Neuronal stem cell (in vitro differentiated cells): ENCODE measurements at regions not wholly inside any gene's neighbourhood (a gene's known extent, or its start where the extent isn't known, plus 50 kb on each side); places are given as distances from the start of the nearest gene placed in this dataset.

Experiments used
- DNase-seq: peaks from one replicate; pipeline ENCODE4 v3.0.0-alpha.2; 2013; ENCODE audit warnings: low spot score
- H2AFZ ChIP-seq: one replicate; pipeline ENCODE4 v1.6.1; 2013; ENCODE audit warnings: mild to moderate bottlenecking, low read length, inconsistent platforms
- H2AK5ac ChIP-seq: 2 replicates; pipeline ENCODE4 v1.6.1; 2013; ENCODE audit warnings: low read depth, mild to moderate bottlenecking, inconsistent platforms, low read length, moderate library complexity, mixed read lengths
- H2BK120ac ChIP-seq: 2 replicates; pipeline ENCODE4 v1.6.1; 2013; ENCODE audit warnings: low read depth, mild to moderate bottlenecking, inconsistent platforms, low read length, moderate library complexity, mixed read lengths
- H2BK12ac ChIP-seq: one replicate; pipeline ENCODE4 v1.6.1; 2013; ENCODE audit warnings: low read length, inconsistent platforms
- H2BK15ac ChIP-seq: 2 replicates; pipeline ENCODE4 v1.6.1; 2013; ENCODE audit warnings: mild to moderate bottlenecking, low read length, inconsistent platforms, mixed read lengths
- H2BK5ac ChIP-seq: one replicate; pipeline ENCODE4 v1.6.1; 2013; ENCODE audit warnings: inconsistent platforms, mild to moderate bottlenecking, low read length, moderate library complexity
- H3K14ac ChIP-seq: one replicate; pipeline ENCODE4 v1.6.1; 2013; ENCODE audit warnings: low read length, inconsistent platforms
- H3K18ac ChIP-seq: 2 replicates; pipeline ENCODE4 v1.6.1; 2013; ENCODE audit warnings: low read length, inconsistent platforms
- H3K23ac ChIP-seq: 2 replicates; pipeline ENCODE4 v1.6.1; 2013; ENCODE audit warnings: low read depth, mild to moderate bottlenecking, mixed read lengths, low read length, inconsistent platforms; ENCODE audit not compliant: poor library complexity
- H3K27ac ChIP-seq: replicated peaks from 3 replicates; pipeline ENCODE4 v1.5.1; 2013; ENCODE audit warnings: low read length, inconsistent platforms
- H3K27me3 ChIP-seq, 3 experiments: 2 replicates each; pipeline ENCODE4 v1.6.1; 2013; ENCODE audit warnings: low read length in 3 of 3, mild to moderate bottlenecking in 2 of 3, inconsistent platforms in 1 of 3, low read depth in 1 of 3, mixed read lengths in 1 of 3, moderate library complexity in 1 of 3; ENCODE audit not compliant: control insufficient read depth in 3 of 3, insufficient read depth in 3 of 3
- H3K36me3 ChIP-seq, 2 donors: replicated peaks in 1 of 2; 2 replicates each; pipeline ENCODE4 v1.6.1; 2013; ENCODE audit warnings: low read length in 2 of 2; ENCODE audit not compliant: control insufficient read depth in 2 of 2, insufficient read depth in 2 of 2
- H3K4ac ChIP-seq: 2 replicates; pipeline ENCODE4 v1.6.1; 2013; ENCODE audit warnings: inconsistent platforms, mild to moderate bottlenecking, low read length, moderate library complexity
- H3K4me1 ChIP-seq, 2 donors: 1 replicate in 1 of 2; 2 replicates in 1 of 2; pipeline ENCODE4 v1.6.1; 2013; ENCODE audit warnings: low read length in 2 of 2, low read depth in 1 of 2; ENCODE audit not compliant: control insufficient read depth in 2 of 2, insufficient read depth in 1 of 2
- H3K4me2 ChIP-seq: one replicate; pipeline ENCODE4 v1.6.1; 2013; ENCODE audit warnings: mild to moderate bottlenecking, low read length, inconsistent platforms; ENCODE audit not compliant: insufficient read depth, poor library complexity, severe bottlenecking
- H3K4me3 ChIP-seq, 2 donors: 2 replicates each; pipeline ENCODE4 v1.5.1; 2013; ENCODE audit warnings: low read length in 2 of 2, mild to moderate bottlenecking in 2 of 2, inconsistent platforms in 1 of 2, moderate library complexity in 1 of 2
- H3K79me1 ChIP-seq: one replicate; pipeline ENCODE4 v1.6.1; 2013; ENCODE audit warnings: low read depth, mild to moderate bottlenecking, inconsistent platforms, low read length, moderate library complexity
- H3K9ac ChIP-seq: one replicate; pipeline ENCODE4 v1.6.1; 2013; ENCODE audit warnings: mild to moderate bottlenecking, low read depth, low read length, inconsistent platforms; ENCODE audit not compliant: poor library complexity
- H3K9me3 ChIP-seq, 2 donors: replicated peaks in 1 of 2; 2 replicates each; pipeline versions ENCODE3 to v1.6.1; 2013; ENCODE audit warnings: low read length in 2 of 2, mild to moderate bottlenecking in 2 of 2, inconsistent platforms in 1 of 2, low read depth in 1 of 2, mixed read lengths in 1 of 2, moderate library complexity in 1 of 2; ENCODE audit not compliant: control insufficient read depth in 2 of 2, insufficient read depth in 1 of 2
- H4K8ac ChIP-seq: one replicate; pipeline ENCODE4 v1.6.1; 2013; ENCODE audit warnings: low read depth, mild to moderate bottlenecking, inconsistent platforms, low read length, moderate library complexity
- H4K91ac ChIP-seq: one replicate; pipeline ENCODE4 v1.6.1; 2013; ENCODE audit warnings: low read length, low read depth, mild to moderate bottlenecking, inconsistent platforms; ENCODE audit not compliant: poor library complexity
- WGBS, 2 donors: extraction: QIAGEN DNeasy Blood & Tissue Kit; methylation state at CpG; one replicate each; pipeline ENCODE4 v1.1.7; 2013; ENCODE audit warnings: missing lambda C conversion rate in 2 of 2, mixed read lengths in 1 of 2; ENCODE audit not compliant: insufficient read length in 2 of 2, insufficient replicate concordance in 1 of 2; ENCODE audit errors: extremely low coverage in 2 of 2; 5-methylcytosine and 5-hydroxymethylcytosine counted together

- WGBS, 2 donors, result no CpG with 5 or more reads among the region's 32 CpGs
- no peaks in the 10 kb centered on the region for H3K36me3 ChIP-seq
- peaks cover 2% of the 10 kb centered on the region for H3K79me1 ChIP-seq
- H3K27me3 ChIP-seq, result peaks cover 0 to 28% (median 17%) of the 10 kb centered on the region in 3 experiments
- peak overlapping the region; percentile 90 for H3K4me2 ChIP-seq
- peak overlapping the region; percentile 62 for H3K27ac ChIP-seq
- H3K9me3 ChIP-seq, result peaks cover 0 to 9% of the 10 kb centered on the region in 2 donors
- peak overlapping the region; percentile 93 for H3K18ac ChIP-seq
- H2AK5ac ChIP-seq, result peak overlapping the region; percentile 71
- peak overlapping the region; percentile 94 for H2BK5ac ChIP-seq
- H2AFZ ChIP-seq, result peak overlapping the region; percentile 84
- no peak overlapping the region for H3K4ac ChIP-seq
- H4K91ac ChIP-seq, result peak overlapping the region; percentile 10
- no peak overlapping the region for H3K14ac ChIP-seq
- H4K8ac ChIP-seq, result no peak overlapping the region
- DNase-seq, result peak; percentile 41
- peak overlapping the region; percentile 93 for H2BK120ac ChIP-seq
- H3K9ac ChIP-seq, result peak overlapping the region; percentile 93
- H2BK12ac ChIP-seq, result peak overlapping the region; percentile 25
- H3K23ac ChIP-seq, result peak overlapping the region; percentile 21
- H2BK15ac ChIP-seq, result peak overlapping the region; percentile 56
- peak overlapping the region; percentile 65 to 90 for H3K4me3 ChIP-seq
- H3K4me1 ChIP-seq, result peaks cover 5 to 6% of the 10 kb centered on the region in 2 donors
Observed at GRCh38 chr11:16605389-16605893, 133.0 kb upstream of the C11orf58 start.

- peak overlapping the region; percentile 21 for H3K23ac ChIP-seq
- H3K4me1 ChIP-seq, result peaks cover 5 to 6% of the 10 kb centered on the region in 2 donors
- peaks cover 2% of the 10 kb centered on the region for H3K79me1 ChIP-seq
- DNase-seq, result peak; percentile 40
- peak overlapping the region; percentile 93 for H2BK120ac ChIP-seq
- H3K27ac ChIP-seq, result peak overlapping the region; percentile 62
- peak overlapping the region; percentile 25 for H2BK12ac ChIP-seq
- peak overlapping the region; percentile 71 for H2AK5ac ChIP-seq
- peak overlapping the region; percentile 10 for H4K91ac ChIP-seq
- peak overlapping the region; percentile 65 to 90 for H3K4me3 ChIP-seq
- peaks cover 0 to 23% (median 12%) of the 10 kb centered on the region in 3 experiments for H3K27me3 ChIP-seq
- peak overlapping the region; percentile 90 for H3K4me2 ChIP-seq
- H3K18ac ChIP-seq, result peak overlapping the region; percentile 93
- H2AFZ ChIP-seq, result peak overlapping the region; percentile 84
- H3K36me3 ChIP-seq, result no peaks in the 10 kb centered on the region
- no peak overlapping the region for H4K8ac ChIP-seq
- WGBS, 2 donors, result no CpG with 5 or more reads among the region's 57 CpGs
- H2BK15ac ChIP-seq, result peak overlapping the region; percentile 56
- no peak overlapping the region for H3K4ac ChIP-seq
- H3K14ac ChIP-seq, result no peak overlapping the region
- H3K9me3 ChIP-seq, result peaks cover 0 to 5% of the 10 kb centered on the region in 2 donors
- H2BK5ac ChIP-seq, result peak overlapping the region; percentile 94
- H3K9ac ChIP-seq, result peak overlapping the region; percentile 93
Observed at GRCh38 chr11:16604794-16605388, 133.6 kb upstream of the C11orf58 start.

GRCh38 chr11:16603890-16604793 is 134.3 kb upstream of the C11orf58 start:
- peaks cover 0 to 15% (median 4%) of the 10 kb centered on the region in 3 experiments for H3K27me3 ChIP-seq

More at GRCh38 chr11:16603890-16604793, 134.3 kb upstream of the C11orf58 start:
- peak; percentile 42 for DNase-seq
- peak overlapping the region; percentile 75 for H3K9ac ChIP-seq
- peak overlapping the region; percentile 90 for H3K4me2 ChIP-seq
- no CpG with 5 or more reads among the region's 53 CpGs for WGBS, 2 donors
- peak overlapping the region; percentile 89 for H3K18ac ChIP-seq
- no peak overlapping the region for H2BK15ac ChIP-seq
- H4K91ac ChIP-seq, result no peak overlapping the region
- H2BK12ac ChIP-seq, result no peak overlapping the region
- no peak overlapping the region for H2BK5ac ChIP-seq
- H3K4ac ChIP-seq, result no peak overlapping the region
- peaks cover 2% of the 10 kb centered on the region for H3K79me1 ChIP-seq
- peak overlapping the region; percentile 84 for H2AFZ ChIP-seq
- H3K23ac ChIP-seq, result no peak overlapping the region
- peak overlapping the region; percentile 10 for H2AK5ac ChIP-seq
- H2BK120ac ChIP-seq, result no peak overlapping the region
- peak overlapping the region; percentile 65 to 90 for H3K4me3 ChIP-seq
- no peak overlapping the region for H4K8ac ChIP-seq
- no peaks in the 10 kb centered on the region for H3K36me3 ChIP-seq
- no peaks in the 10 kb centered on the region for H3K9me3 ChIP-seq
- H3K27ac ChIP-seq, result no peak overlapping the region
- peak overlapping the region; percentile 28 for H3K14ac ChIP-seq
- peaks cover 5 to 6% of the 10 kb centered on the region in 2 donors for H3K4me1 ChIP-seq
